AG09319 (cell line): ENCODE measurements at regions not wholly inside any gene's neighbourhood (a gene's known extent, or its start where the extent isn't known, plus 50 kb on each side); places are given as distances from the start of the nearest gene placed in this dataset.

Experiments
- DNase-seq: peaks from one replicate; pipeline ENCODE4 v3.0.0-alpha.2; 2010; ENCODE audit warnings: low read depth; ENCODE audit errors: extremely low read depth
- CTCF ChIP-seq: IDR thresholded peaks from 2 replicates; pipeline ENCODE4 v1.5.1; 2011; ENCODE audit warnings: low read depth, mild to moderate bottlenecking, inconsistent platforms, low read length, moderate library complexity

GRCh38 chrX:33298622-33299021 is 87.3 kb upstream of the DMD start:
- TF ChIP-seq CTCF: no peak
- no peak for DNase-seq

GRCh38 chrX:33285550-33285949 is 74.2 kb upstream of the DMD start:
- no peak for DNase-seq
- no peak for TF ChIP-seq CTCF

GRCh38 chrX:33277046-33277445 is 65.7 kb upstream of the DMD start:
- TF ChIP-seq CTCF: no peak
- DNase-seq: no peak

GRCh38 chrX:33273535-33273934 is 62.2 kb upstream of the DMD start:
- no peak for DNase-seq
- no peak for TF ChIP-seq CTCF

GRCh38 chrX:33272986-33273385 is 61.6 kb upstream of the DMD start:
- DNase-seq: no peak
- TF ChIP-seq CTCF: no peak
